RPMI7951 (cell line): ENCODE measurements at regions not wholly inside any gene's neighbourhood (a gene's known extent, or its start where the extent isn't known, plus 50 kb on each side); places are given as distances from the start of the nearest gene placed in this dataset.

Experiments used
- DNase-seq: peaks from one replicate; pipeline ENCODE4 v3.0.0-alpha.2; 2012; ENCODE audit warnings: low read depth

- no peak for DNase-seq
Observed at GRCh38 chr5:97844797-97845196, 661.8 kb upstream of the RIOK2 start.

DNA sequence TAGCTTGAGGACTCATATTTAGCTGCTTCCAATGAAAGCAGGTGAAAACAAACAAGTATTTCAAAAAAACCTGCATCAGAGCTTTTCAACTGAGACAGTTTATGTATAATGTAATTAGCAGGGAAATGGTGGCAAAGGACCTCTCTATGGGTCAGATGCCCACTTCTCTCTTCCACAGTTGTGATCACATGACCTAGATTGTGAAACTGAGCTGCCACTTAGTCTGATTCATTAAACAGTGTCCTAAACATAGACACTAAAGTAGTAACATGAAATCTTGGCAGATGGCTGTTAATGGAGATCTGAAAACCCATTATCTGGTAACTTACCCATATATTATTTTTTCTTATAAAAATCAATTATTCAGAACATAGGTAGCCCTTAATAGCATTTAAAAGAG lies 663.6 kb upstream of the RIOK2 start:
- DNase-seq = no peak

GRCh38 chr5:97847920-97848631 lies 665.0 kb upstream of the RIOK2 start:
- no peak for DNase-seq

DNA sequence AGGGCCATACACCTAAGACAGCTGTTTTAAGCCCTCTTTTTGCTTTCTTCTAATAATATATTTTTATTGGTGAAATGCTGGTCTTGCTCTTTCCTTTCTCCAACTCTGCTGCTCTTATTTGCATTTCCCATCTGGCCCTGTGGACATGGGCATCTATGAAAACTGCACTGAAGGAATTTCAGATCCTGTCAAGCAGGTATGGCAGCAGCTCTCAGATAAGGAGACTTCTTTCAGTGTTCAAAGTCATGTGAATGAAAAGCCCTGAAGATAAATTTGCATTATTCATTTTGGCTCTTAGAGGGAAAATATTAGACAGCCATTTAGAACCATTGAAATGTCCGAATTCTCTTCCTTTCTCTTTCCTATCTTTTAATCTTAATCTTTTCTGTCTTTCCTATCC lies 668.0 kb upstream of the RIOK2 start:
- no peak for DNase-seq

DNA sequence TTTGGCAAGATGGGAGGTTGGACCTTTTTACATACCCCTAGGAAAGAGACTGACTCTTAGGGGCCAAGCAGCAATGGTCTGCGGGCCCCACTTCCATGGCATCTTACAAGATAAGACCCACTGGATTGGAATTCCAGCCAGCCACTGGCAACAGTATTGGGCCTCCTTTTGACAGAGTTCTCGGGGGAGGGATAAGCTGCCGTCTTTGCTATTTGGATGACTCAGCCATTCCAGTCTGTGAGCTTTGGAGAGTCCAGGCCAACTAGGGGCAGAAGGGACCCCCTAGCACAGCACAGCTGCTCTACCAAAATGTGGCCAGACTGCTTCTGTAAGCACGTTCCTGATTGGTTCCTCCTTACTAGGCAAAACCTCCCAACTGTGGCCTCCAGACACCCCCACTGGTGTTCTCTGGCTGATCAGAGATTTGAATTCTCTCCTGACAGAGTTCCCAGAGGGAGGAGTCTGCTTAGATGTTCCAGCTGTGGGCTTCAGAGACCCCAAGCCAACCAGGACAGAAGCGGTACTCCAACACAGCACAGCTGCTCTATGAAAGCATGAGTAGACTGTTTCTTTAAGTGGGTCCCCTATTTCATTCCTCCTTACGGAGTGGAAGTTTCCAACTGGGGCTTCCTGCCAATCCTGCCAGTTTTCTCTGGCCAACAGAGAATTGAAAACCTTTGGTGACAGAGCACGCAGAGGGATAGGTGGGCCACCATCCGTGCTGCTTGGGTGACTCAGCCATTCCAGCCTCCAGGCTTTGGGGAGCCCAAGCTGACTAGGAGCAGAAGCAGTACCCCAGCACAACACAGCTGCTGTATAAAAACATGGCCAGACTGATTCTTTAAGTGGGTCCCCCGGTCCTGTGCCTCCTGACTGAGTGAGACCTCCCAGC lies 672.1 kb upstream of the RIOK2 start:
- peak; percentile 84 for DNase-seq

- DNase-seq = no peak
Observed at GRCh38 chr5:97874491-97874890, 691.4 kb upstream of the RIOK2 start.

GRCh38 chr5:97876272-97876671 lies 693.2 kb upstream of the RIOK2 start:
- no peak for DNase-seq

- no peak for DNase-seq
Observed at GRCh38 chr5:97877588-97877987, 694.5 kb upstream of the RIOK2 start.

DNA sequence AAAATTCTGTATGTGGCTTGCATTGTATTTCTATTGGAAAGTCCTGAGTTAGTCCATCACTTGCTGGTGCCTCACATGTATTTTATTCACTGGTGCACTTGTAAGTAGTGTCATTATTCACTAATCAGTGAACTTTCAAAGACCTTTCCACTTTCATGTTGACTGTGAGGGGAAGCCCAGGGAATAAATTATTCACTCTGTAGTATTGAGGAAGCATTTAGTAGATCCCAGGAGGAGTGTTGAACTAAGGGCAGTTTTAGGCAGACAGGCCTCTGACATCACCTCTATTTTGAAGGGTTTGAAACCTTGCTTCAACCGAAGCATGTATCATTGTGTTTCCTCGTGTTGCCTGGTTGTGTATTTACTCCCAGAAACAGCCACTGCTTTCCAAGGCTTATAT lies 705.4 kb upstream of the RIOK2 start:
- DNase-seq = no peak

DNA sequence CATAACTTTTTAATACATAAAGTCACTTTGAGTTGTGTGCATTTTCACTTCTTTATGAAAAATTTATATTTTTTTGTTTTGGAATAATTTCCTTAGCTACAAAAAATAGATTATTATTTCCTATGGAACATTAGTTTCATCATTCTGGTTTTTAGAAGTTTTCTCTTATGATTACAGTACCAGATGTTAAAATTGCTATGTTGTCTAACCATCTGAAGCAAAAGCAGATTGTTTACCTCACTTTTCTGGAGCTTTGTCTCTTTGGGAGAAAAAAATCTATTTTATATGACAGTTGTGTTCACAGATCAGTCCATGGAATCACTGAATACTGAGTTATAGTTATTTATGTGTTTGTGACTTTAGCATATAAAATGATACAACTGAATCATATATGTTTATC lies 708.9 kb upstream of the RIOK2 start:
- no peak for DNase-seq

- DNase-seq = no peak
Observed at GRCh38 chr5:97903742-97904141, 720.7 kb upstream of the RIOK2 start.

DNA sequence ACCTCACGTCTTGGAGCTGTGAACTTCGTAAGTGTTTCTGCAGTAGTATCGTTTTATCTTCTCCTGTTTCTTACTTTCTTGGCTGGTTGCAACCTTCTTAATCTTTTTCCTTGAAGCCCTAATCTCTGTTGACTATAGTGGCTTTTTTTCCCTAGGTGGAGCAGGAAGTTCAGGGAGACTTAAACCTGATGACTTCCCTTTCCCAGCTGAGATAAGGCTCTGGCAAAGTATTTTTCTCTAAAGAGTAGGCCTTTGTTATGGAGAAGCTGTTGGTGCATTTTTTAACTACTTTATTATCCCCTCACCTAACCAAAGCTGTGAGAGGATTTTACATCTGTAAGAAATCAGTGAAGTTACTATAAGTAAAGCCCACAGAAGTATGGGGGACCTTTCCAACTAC lies 723.1 kb upstream of the RIOK2 start:
- no peak for DNase-seq

DNA sequence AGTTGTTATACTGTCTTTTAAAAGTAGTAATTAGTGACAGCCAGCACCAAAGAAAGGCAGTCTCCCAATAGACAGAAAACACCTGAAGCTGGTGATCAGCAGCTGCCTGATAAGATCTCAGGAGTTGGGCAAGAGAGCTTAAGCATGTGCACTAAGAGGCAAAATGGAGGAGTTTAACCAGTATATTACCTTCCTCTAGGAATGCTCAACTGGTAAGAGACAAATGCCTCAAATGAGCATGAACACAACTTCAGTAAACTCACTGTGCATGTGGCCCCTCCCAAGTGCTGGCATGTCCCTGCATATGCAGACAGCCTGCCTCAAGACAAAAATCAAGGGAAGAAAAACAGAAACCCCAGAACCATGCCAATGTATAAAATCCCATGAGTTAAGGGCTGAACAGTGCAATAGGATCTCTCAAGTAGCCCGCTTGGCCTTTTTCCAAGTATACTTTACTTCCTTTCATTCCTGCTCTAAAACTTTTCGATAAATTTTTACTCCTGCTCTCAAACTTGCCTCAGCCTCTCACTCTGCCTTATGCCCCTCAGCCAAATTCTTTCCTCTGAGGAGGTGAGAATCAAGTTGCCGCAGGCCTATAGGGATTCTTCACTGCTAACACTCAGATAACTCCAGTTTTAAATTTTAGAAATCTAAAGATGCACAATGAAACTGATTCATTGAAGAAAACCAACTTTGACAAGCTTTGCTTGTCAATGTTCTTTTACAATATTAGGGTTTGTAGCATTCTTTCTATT lies 724.8 kb upstream of the RIOK2 start:
- DNase-seq = no peak

- no peak for DNase-seq
Observed at GRCh38 chr5:97909541-97909940, 726.5 kb upstream of the RIOK2 start.

- no peak for DNase-seq
Observed at GRCh38 chr5:97914483-97914882, 731.4 kb upstream of the RIOK2 start.

DNA sequence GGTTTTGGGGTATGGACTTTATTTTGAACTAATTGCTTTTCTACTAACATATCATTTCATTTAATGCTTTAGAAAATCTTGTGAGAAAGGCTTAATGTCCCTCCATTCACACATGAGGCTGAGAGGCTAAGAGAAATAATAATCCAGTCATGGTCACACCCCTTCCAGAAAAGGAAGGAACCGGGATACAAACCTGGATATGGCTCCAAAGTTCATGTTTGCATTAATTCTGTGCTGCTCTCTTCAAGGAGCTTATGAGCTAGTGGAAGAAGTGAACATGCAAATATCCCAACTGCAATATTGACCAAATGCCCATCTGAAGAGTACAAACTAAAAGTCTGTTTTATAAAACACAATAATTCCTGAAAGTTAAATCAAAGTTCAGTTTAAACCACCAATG lies 732.1 kb upstream of the RIOK2 start:
- DNase-seq = no peak

GRCh38 chr5:97918057-97918456 lies 735.0 kb upstream of the RIOK2 start:
- no peak for DNase-seq

- no peak for DNase-seq
Observed at GRCh38 chr5:97918620-97919019, 735.6 kb upstream of the RIOK2 start.

DNA sequence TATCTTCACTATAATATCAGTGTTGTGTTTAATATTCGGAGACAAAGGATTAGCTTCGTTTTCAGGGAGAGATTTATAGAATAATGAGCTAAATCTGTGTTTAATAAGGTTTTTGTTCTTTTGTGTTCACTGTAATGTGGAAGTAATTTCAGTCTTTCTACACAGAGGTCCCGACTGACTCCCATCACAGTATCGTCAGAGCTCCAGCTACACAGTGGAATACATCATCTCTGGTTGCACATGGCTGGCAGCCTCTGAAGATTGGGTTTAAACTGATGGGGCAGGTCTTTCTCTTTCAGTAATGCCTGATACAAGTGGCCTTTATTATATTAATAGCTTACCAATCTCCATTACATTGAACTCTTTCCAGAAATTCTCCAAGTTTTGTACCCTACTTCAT lies 736.7 kb upstream of the RIOK2 start:
- DNase-seq = no peak

GRCh38 chr5:97922776-97923175 lies 739.7 kb upstream of the RIOK2 start:
- DNase-seq = no peak

DNA sequence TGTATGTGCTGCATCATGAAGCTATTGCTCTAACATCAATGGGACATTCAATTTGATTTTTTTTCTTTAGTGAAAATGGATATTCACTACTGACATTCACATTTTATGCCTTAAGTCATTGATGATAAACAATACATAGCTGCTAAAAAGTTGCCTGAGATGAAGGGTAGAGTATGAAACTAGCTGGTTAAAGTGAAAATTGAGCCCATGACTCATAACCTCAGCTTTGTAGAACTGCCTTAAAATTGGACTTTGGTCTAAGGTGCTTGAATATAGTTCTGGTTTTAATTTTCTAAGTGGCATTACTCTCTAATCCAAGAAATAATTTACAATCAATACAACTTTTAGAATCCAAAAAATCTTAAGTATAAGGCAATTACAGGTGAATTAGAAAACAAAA lies 740.4 kb upstream of the RIOK2 start:
- no peak for DNase-seq

- no peak for DNase-seq
Observed at GRCh38 chr5:97923997-97924396, 741.0 kb upstream of the RIOK2 start.

- DNase-seq = no peak
Observed at GRCh38 chr5:97929383-97929782, 746.3 kb upstream of the RIOK2 start.
